CD4-positive, CD25-positive, alpha-beta regulatory T cell (primary cell): ENCODE measurements at regions not wholly inside any gene's neighbourhood (a gene's known extent, or its start where the extent isn't known, plus 50 kb on each side); places are given as distances from the start of the nearest gene placed in this dataset.

ENCODE experiments used
- ATAC-seq, 2 donors: fragments of 150-1000 bp; cut with Tn5 transposase; one replicate each; pipeline ENCODE4 v1.10.0; 2021; ENCODE audit warnings: low read depth in 2 of 2, moderate number of reproducible peaks in 2 of 2, moderate library complexity in 1 of 2
- DNase-seq, 3 donors: peaks; one replicate each; pipeline versions ENCODE4 v3.0.0 to v3.0.0-alpha.2; 2012 to 2022; ENCODE audit warnings: mixed read lengths in 1 of 3
- H3K27ac ChIP-seq: one replicate; pipeline ENCODE4 v1.7.0; 2013; ENCODE audit warnings: mild to moderate bottlenecking, low read length; ENCODE audit not compliant: insufficient read depth, poor library complexity, severe bottlenecking
- H3K27me3 ChIP-seq: one replicate; pipeline ENCODE4 v1.7.0; 2013; ENCODE audit warnings: low read length; ENCODE audit not compliant: control insufficient read depth, insufficient read depth
- H3K36me3 ChIP-seq: one replicate; pipeline ENCODE4 v1.7.0; 2013; ENCODE audit warnings: mild to moderate bottlenecking, low read length, moderate library complexity; ENCODE audit not compliant: control insufficient read depth, insufficient read depth
- H3K4me1 ChIP-seq: 2 replicates; pipeline ENCODE4 v1.7.0; 2013; ENCODE audit warnings: mild to moderate bottlenecking, low read length; ENCODE audit not compliant: insufficient read depth, control insufficient read depth, poor library complexity, severe bottlenecking
- H3K4me3 ChIP-seq: one replicate; pipeline ENCODE4 v1.7.0; 2013; ENCODE audit warnings: low read depth, mild to moderate bottlenecking, low read length, moderate library complexity
- H3K9me3 ChIP-seq, 2 experiments: 1 replicate in 1 of 2; 2 replicates in 1 of 2; pipeline ENCODE4 v1.7.0; 2013; ENCODE audit warnings: low read length in 2 of 2, mild to moderate bottlenecking in 1 of 2, moderate library complexity in 1 of 2; ENCODE audit not compliant: control insufficient read depth in 2 of 2
- H3K27ac Mint-ChIP-seq, 3 donors: one replicate each; pipeline ENCODE4 v1.8.0; 2020 to 2022; ENCODE audit warnings: mild to moderate bottlenecking in 3 of 3, mixed read lengths in 3 of 3, moderate library complexity in 2 of 3
- H3K27me3 Mint-ChIP-seq: one replicate; pipeline ENCODE4 v1.8.0; 2022; ENCODE audit warnings: mild to moderate bottlenecking, mixed read lengths
- H3K36me3 Mint-ChIP-seq: one replicate; pipeline ENCODE4 v1.8.0; 2020; ENCODE audit warnings: mixed read lengths
- H3K4me1 Mint-ChIP-seq, 4 donors: one replicate each; pipeline ENCODE4 v1.8.0; 2020 to 2022; ENCODE audit warnings: mixed read lengths in 4 of 4, mild to moderate bottlenecking in 1 of 4
- H3K4me3 Mint-ChIP-seq, 4 donors: one replicate each; pipeline ENCODE4 v1.8.0; 2020 to 2022; ENCODE audit warnings: mild to moderate bottlenecking in 4 of 4, mixed read lengths in 4 of 4, moderate library complexity in 3 of 4
- H3K9me3 Mint-ChIP-seq, 7 donors: one replicate each; pipeline ENCODE4 v1.8.0; 2020 to 2022; ENCODE audit warnings: mixed read lengths in 7 of 7, mild to moderate bottlenecking in 3 of 7, moderate library complexity in 2 of 7

GRCh38 chr2:15786901-15787300 is 153.4 kb upstream of the MYCN start:
- Histone ChIP-seq H3K9me3 (no peaks in the 10 kb centered on the region), H3K36me3 (no peaks in the 10 kb centered on the region), H3K27ac (no peak overlapping the region), H3K27me3 (no peaks in the 10 kb centered on the region), H3K4me1 (no peaks in the 10 kb centered on the region), H3K4me3 (no peak overlapping the region)
- Mint-ChIP-seq H3K27me3 (peaks cover 4% of the 10 kb centered on the region), H3K4me3 (no peak overlapping the region), H3K4me1 (no peaks in the 10 kb centered on the region), H3K36me3 (no peaks in the 10 kb centered on the region), H3K27ac (no peak overlapping the region), H3K9me3 (peaks cover 0 to 1% (median 0%) of the 10 kb centered on the region in 7 donors)
- DNase-seq: no peak
- ATAC-seq: no peak

GRCh38 chr2:15787535-15788454 is 152.6 kb upstream of the MYCN start:
- H3K9me3 Mint-ChIP-seq: peaks cover 0 to 1% (median 0%) of the 10 kb centered on the region in 7 donors
- H3K9me3 ChIP-seq: no peaks in the 10 kb centered on the region
- no peak overlapping the region for H3K4me3 ChIP-seq
- no peak overlapping the region for H3K4me3 Mint-ChIP-seq
- no peaks in the 10 kb centered on the region for H3K4me1 Mint-ChIP-seq
- DNase-seq (no peak), ATAC-seq (no peak)
- H3K4me1 ChIP-seq: no peaks in the 10 kb centered on the region
- no peaks in the 10 kb centered on the region for H3K27me3 ChIP-seq
- no peaks in the 10 kb centered on the region for H3K36me3 ChIP-seq
- H3K27me3 Mint-ChIP-seq: peaks cover 4% of the 10 kb centered on the region
- no peak overlapping the region for H3K27ac Mint-ChIP-seq
- no peak overlapping the region for H3K27ac ChIP-seq
- H3K36me3 Mint-ChIP-seq: no peaks in the 10 kb centered on the region

- ATAC-seq (no peak), DNase-seq (no peak)
- Histone ChIP-seq H3K27ac (no peak overlapping the region), H3K36me3 (no peaks in the 10 kb centered on the region), H3K27me3 (no peaks in the 10 kb centered on the region), H3K4me3 (no peak overlapping the region), H3K4me1 (no peaks in the 10 kb centered on the region), H3K9me3 (no peaks in the 10 kb centered on the region)
- H3K27ac Mint-ChIP-seq: no peak overlapping the region
- H3K4me3 Mint-ChIP-seq: no peak overlapping the region
- H3K27me3 Mint-ChIP-seq: peaks cover 4% of the 10 kb centered on the region
- H3K4me1 Mint-ChIP-seq: no peaks in the 10 kb centered on the region
- H3K9me3 Mint-ChIP-seq: peaks cover 0 to 1% (median 0%) of the 10 kb centered on the region in 7 donors
- H3K36me3 Mint-ChIP-seq: no peaks in the 10 kb centered on the region
These were observed 151.9 kb upstream of the MYCN start for GRCh38 chr2:15788455-15788829.

- Mint-ChIP-seq H3K4me3 (no peak overlapping the region), H3K27ac (no peak overlapping the region), H3K4me1 (no peaks in the 10 kb centered on the region), H3K36me3 (no peaks in the 10 kb centered on the region), H3K9me3 (peaks cover 0 to 1% (median 0%) of the 10 kb centered on the region in 7 donors), H3K27me3 (peaks cover 4% of the 10 kb centered on the region)
- H3K36me3 ChIP-seq: no peaks in the 10 kb centered on the region
- DNase-seq (no peak), ATAC-seq (no peak)
- no peaks in the 10 kb centered on the region for H3K27me3 ChIP-seq
- H3K4me3 ChIP-seq: no peak overlapping the region
- H3K4me1 ChIP-seq: no peaks in the 10 kb centered on the region
- no peaks in the 10 kb centered on the region for H3K9me3 ChIP-seq
- H3K27ac ChIP-seq: no peak overlapping the region
These were observed 151.5 kb upstream of the MYCN start for GRCh38 chr2:15788830-15789229.

- Mint-ChIP-seq H3K4me3 (no peak overlapping the region), H3K36me3 (no peaks in the 10 kb centered on the region), H3K27me3 (peaks cover 4% of the 10 kb centered on the region), H3K9me3 (peaks cover 0 to 1% (median 0%) of the 10 kb centered on the region in 7 donors), H3K4me1 (no peaks in the 10 kb centered on the region), H3K27ac (no peak overlapping the region)
- no peaks in the 10 kb centered on the region for H3K36me3 ChIP-seq
- ATAC-seq: no peak
- H3K27ac ChIP-seq: no peak overlapping the region
- no peaks in the 10 kb centered on the region for H3K4me1 ChIP-seq
- DNase-seq: no peak
- no peaks in the 10 kb centered on the region for H3K27me3 ChIP-seq
- H3K9me3 ChIP-seq: no peaks in the 10 kb centered on the region
- H3K4me3 ChIP-seq: no peak overlapping the region
These were observed 150.8 kb upstream of the MYCN start for GRCh38 chr2:15789381-15790062.

GRCh38 chr2:15790326-15790725 is 150.0 kb upstream of the MYCN start:
- Histone ChIP-seq H3K27ac (no peak overlapping the region), H3K27me3 (no peaks in the 10 kb centered on the region), H3K36me3 (no peaks in the 10 kb centered on the region), H3K4me1 (no peaks in the 10 kb centered on the region), H3K4me3 (no peak overlapping the region), H3K9me3 (no peaks in the 10 kb centered on the region)
- Mint-ChIP-seq H3K27ac (no peak overlapping the region), H3K36me3 (no peaks in the 10 kb centered on the region), H3K9me3 (peaks cover 0 to 1% (median 0%) of the 10 kb centered on the region in 7 donors), H3K27me3 (peaks cover 4% of the 10 kb centered on the region), H3K4me1 (no peaks in the 10 kb centered on the region), H3K4me3 (no peak overlapping the region)
- DNase-seq: no peak
- no peak for ATAC-seq

GRCh38 chr2:15790838-15791237 is 149.5 kb upstream of the MYCN start:
- H3K27ac Mint-ChIP-seq: no peak overlapping the region
- no peaks in the 10 kb centered on the region for H3K4me1 ChIP-seq
- H3K27me3 Mint-ChIP-seq: peaks cover 4% of the 10 kb centered on the region
- no peak for DNase-seq
- no peaks in the 10 kb centered on the region for H3K36me3 Mint-ChIP-seq
- ATAC-seq: no peak
- H3K27me3 ChIP-seq: no peaks in the 10 kb centered on the region
- no peak overlapping the region for H3K27ac ChIP-seq
- no peaks in the 10 kb centered on the region for H3K9me3 ChIP-seq
- peaks cover 0 to 1% (median 0%) of the 10 kb centered on the region in 7 donors for H3K9me3 Mint-ChIP-seq
- no peaks in the 10 kb centered on the region for H3K4me1 Mint-ChIP-seq
- H3K4me3 Mint-ChIP-seq: no peak overlapping the region
- no peak overlapping the region for H3K4me3 ChIP-seq
- H3K36me3 ChIP-seq: no peaks in the 10 kb centered on the region
